ENCODE measurements at regions not wholly inside any gene's neighbourhood (a gene's known extent, or its start where the extent isn't known, plus 50 kb on each side); places are given as distances from the start of the nearest gene placed in this dataset.

GRCh38 chr3:65078748-65079147, 390.9 kb upstream of the ADAMTS9 start:
- H3K27me3 ChIP-seq (ENCODE audit: control insufficient read depth in 3 of 3, insufficient read depth in 3 of 3, low read length in 3 of 3): no peaks in the 10 kb centered on the region

GRCh38 chr3:65077124-65077523, 389.3 kb upstream of the ADAMTS9 start:
- no peak overlapping the region for H3K4me3 ChIP-seq (ENCODE audit: low read length in 3 of 3)
- H3K27me3 ChIP-seq (ENCODE audit: control insufficient read depth in 3 of 3, insufficient read depth in 3 of 3, low read length in 3 of 3): no peaks in the 10 kb centered on the region
- H3K27ac ChIP-seq (ENCODE audit: low read depth, low read length): no peak overlapping the region
- no peaks in the 10 kb centered on the region for H3K4me1 ChIP-seq (ENCODE audit: control insufficient read depth in 3 of 3, insufficient read depth in 3 of 3, low read length in 3 of 3)
- H3K9me3 ChIP-seq (ENCODE audit: control insufficient read depth in 3 of 3, low read length in 3 of 3): no peaks in the 10 kb centered on the region
- no peak overlapping the region for H3K9ac ChIP-seq (ENCODE audit: low read depth in 1 of 3, low read length in 3 of 3)
- no peaks in the 10 kb centered on the region for H3K36me3 ChIP-seq (ENCODE audit: control insufficient read depth in 3 of 3, insufficient read depth in 3 of 3, low read length in 3 of 3)

More at GRCh38 chr3:65078748-65079147, 390.9 kb upstream of the ADAMTS9 start:
- Histone ChIP-seq H3K36me3 (ENCODE audit: control insufficient read depth in 3 of 3, insufficient read depth in 3 of 3, low read length in 3 of 3) (no peaks in the 10 kb centered on the region), H3K9me3 (ENCODE audit: control insufficient read depth in 3 of 3, low read length in 3 of 3) (no peaks in the 10 kb centered on the region), H3K4me3 (ENCODE audit: low read length in 3 of 3) (no peak overlapping the region), H3K27ac (ENCODE audit: low read depth, low read length) (no peak overlapping the region), H3K9ac (ENCODE audit: low read depth in 1 of 3, low read length in 3 of 3) (no peak overlapping the region), H3K4me1 (ENCODE audit: control insufficient read depth in 3 of 3, insufficient read depth in 3 of 3, low read length in 3 of 3) (no peaks in the 10 kb centered on the region)

GRCh38 chr3:65070968-65071367, 383.2 kb upstream of the ADAMTS9 start:
- Histone ChIP-seq H3K9me3 (ENCODE audit: control insufficient read depth in 3 of 3, low read length in 3 of 3) (no peaks in the 10 kb centered on the region), H3K4me1 (ENCODE audit: control insufficient read depth in 3 of 3, insufficient read depth in 3 of 3, low read length in 3 of 3) (no peaks in the 10 kb centered on the region), H3K9ac (ENCODE audit: low read depth in 1 of 3, low read length in 3 of 3) (no peak overlapping the region), H3K27me3 (ENCODE audit: control insufficient read depth in 3 of 3, insufficient read depth in 3 of 3, low read length in 3 of 3) (no peaks in the 10 kb centered on the region), H3K4me3 (ENCODE audit: low read length in 3 of 3) (no peak overlapping the region), H3K36me3 (ENCODE audit: control insufficient read depth in 3 of 3, insufficient read depth in 3 of 3, low read length in 3 of 3) (no peaks in the 10 kb centered on the region), H3K27ac (ENCODE audit: low read depth, low read length) (no peak overlapping the region)

- Histone ChIP-seq H3K27me3 (ENCODE audit: control insufficient read depth in 3 of 3, insufficient read depth in 3 of 3, low read length in 3 of 3) (no peaks in the 10 kb centered on the region), H3K36me3 (ENCODE audit: control insufficient read depth in 3 of 3, insufficient read depth in 3 of 3, low read length in 3 of 3) (no peaks in the 10 kb centered on the region), H3K4me1 (ENCODE audit: control insufficient read depth in 3 of 3, insufficient read depth in 3 of 3, low read length in 3 of 3) (no peaks in the 10 kb centered on the region), H3K4me3 (ENCODE audit: low read length in 3 of 3) (no peak overlapping the region), H3K9me3 (ENCODE audit: control insufficient read depth in 3 of 3, low read length in 3 of 3) (no peaks in the 10 kb centered on the region), H3K27ac (ENCODE audit: low read depth, low read length) (no peak overlapping the region), H3K9ac (ENCODE audit: low read depth in 1 of 3, low read length in 3 of 3) (no peak overlapping the region)
Measured at GRCh38 chr3:65060904-65061303, 373.1 kb upstream of the ADAMTS9 start.

GRCh38 chr3:65052101-65052500, 364.3 kb upstream of the ADAMTS9 start:
- H3K9ac ChIP-seq (ENCODE audit: low read depth in 1 of 3, low read length in 3 of 3): no peak overlapping the region
- no peaks in the 10 kb centered on the region for H3K4me1 ChIP-seq (ENCODE audit: control insufficient read depth in 3 of 3, insufficient read depth in 3 of 3, low read length in 3 of 3)
- H3K4me3 ChIP-seq (ENCODE audit: low read length in 3 of 3): no peak overlapping the region
- no peaks in the 10 kb centered on the region for H3K9me3 ChIP-seq (ENCODE audit: control insufficient read depth in 3 of 3, low read length in 3 of 3)
- H3K27me3 ChIP-seq (ENCODE audit: control insufficient read depth in 3 of 3, insufficient read depth in 3 of 3, low read length in 3 of 3): no peaks in the 10 kb centered on the region
- no peaks in the 10 kb centered on the region for H3K36me3 ChIP-seq (ENCODE audit: control insufficient read depth in 3 of 3, insufficient read depth in 3 of 3, low read length in 3 of 3)
- H3K27ac ChIP-seq (ENCODE audit: low read depth, low read length): no peak overlapping the region

- Histone ChIP-seq H3K4me3 (ENCODE audit: low read length in 3 of 3) (no peak overlapping the region), H3K27me3 (ENCODE audit: control insufficient read depth in 3 of 3, insufficient read depth in 3 of 3, low read length in 3 of 3) (no peaks in the 10 kb centered on the region), H3K27ac (ENCODE audit: low read depth, low read length) (no peak overlapping the region), H3K9ac (ENCODE audit: low read depth in 1 of 3, low read length in 3 of 3) (no peak overlapping the region), H3K36me3 (ENCODE audit: control insufficient read depth in 3 of 3, insufficient read depth in 3 of 3, low read length in 3 of 3) (no peaks in the 10 kb centered on the region), H3K4me1 (ENCODE audit: control insufficient read depth in 3 of 3, insufficient read depth in 3 of 3, low read length in 3 of 3) (no peaks in the 10 kb centered on the region), H3K9me3 (ENCODE audit: control insufficient read depth in 3 of 3, low read length in 3 of 3) (peaks cover 0 to 3% (median 0%) of the 10 kb centered on the region in 3 donors)
Measured at GRCh38 chr3:65048151-65048550, 360.4 kb upstream of the ADAMTS9 start.

GRCh38 chr3:65045138-65045537, 357.3 kb upstream of the ADAMTS9 start:
- Histone ChIP-seq H3K36me3 (ENCODE audit: control insufficient read depth in 3 of 3, insufficient read depth in 3 of 3, low read length in 3 of 3) (no peaks in the 10 kb centered on the region), H3K9me3 (ENCODE audit: control insufficient read depth in 3 of 3, low read length in 3 of 3) (peaks cover 0 to 3% (median 0%) of the 10 kb centered on the region in 3 donors), H3K27ac (ENCODE audit: low read depth, low read length) (no peak overlapping the region), H3K9ac (ENCODE audit: low read depth in 1 of 3, low read length in 3 of 3) (no peak overlapping the region), H3K4me3 (ENCODE audit: low read length in 3 of 3) (no peak overlapping the region), H3K27me3 (ENCODE audit: control insufficient read depth in 3 of 3, insufficient read depth in 3 of 3, low read length in 3 of 3) (no peaks in the 10 kb centered on the region), H3K4me1 (ENCODE audit: control insufficient read depth in 3 of 3, insufficient read depth in 3 of 3, low read length in 3 of 3) (no peaks in the 10 kb centered on the region)

- H3K9me3 ChIP-seq (ENCODE audit: control insufficient read depth in 3 of 3, low read length in 3 of 3): peaks cover 0 to 3% (median 0%) of the 10 kb centered on the region in 3 donors
- H3K4me1 ChIP-seq (ENCODE audit: control insufficient read depth in 3 of 3, insufficient read depth in 3 of 3, low read length in 3 of 3): no peaks in the 10 kb centered on the region
- no peak overlapping the region for H3K27ac ChIP-seq (ENCODE audit: low read depth, low read length)
- H3K36me3 ChIP-seq (ENCODE audit: control insufficient read depth in 3 of 3, insufficient read depth in 3 of 3, low read length in 3 of 3): no peaks in the 10 kb centered on the region
- no peak overlapping the region for H3K4me3 ChIP-seq (ENCODE audit: low read length in 3 of 3)
- H3K9ac ChIP-seq (ENCODE audit: low read depth in 1 of 3, low read length in 3 of 3): no peak overlapping the region
- no peaks in the 10 kb centered on the region for H3K27me3 ChIP-seq (ENCODE audit: control insufficient read depth in 3 of 3, insufficient read depth in 3 of 3, low read length in 3 of 3)
Measured at GRCh38 chr3:65044401-65044800, 356.6 kb upstream of the ADAMTS9 start.

- no peaks in the 10 kb centered on the region for H3K36me3 ChIP-seq (ENCODE audit: control insufficient read depth in 3 of 3, insufficient read depth in 3 of 3, low read length in 3 of 3)
- no peak overlapping the region for H3K4me3 ChIP-seq (ENCODE audit: low read length in 3 of 3)
- peaks cover 0 to 3% (median 0%) of the 10 kb centered on the region in 3 donors for H3K9me3 ChIP-seq (ENCODE audit: control insufficient read depth in 3 of 3, low read length in 3 of 3)
- no peaks in the 10 kb centered on the region for H3K27me3 ChIP-seq (ENCODE audit: control insufficient read depth in 3 of 3, insufficient read depth in 3 of 3, low read length in 3 of 3)
- no peaks in the 10 kb centered on the region for H3K4me1 ChIP-seq (ENCODE audit: control insufficient read depth in 3 of 3, insufficient read depth in 3 of 3, low read length in 3 of 3)
- H3K27ac ChIP-seq (ENCODE audit: low read depth, low read length): no peak overlapping the region
- H3K9ac ChIP-seq (ENCODE audit: low read depth in 1 of 3, low read length in 3 of 3): no peak overlapping the region
Measured at GRCh38 chr3:65042675-65043074, 354.9 kb upstream of the ADAMTS9 start.

- no peaks in the 10 kb centered on the region for H3K36me3 ChIP-seq (ENCODE audit: control insufficient read depth in 3 of 3, insufficient read depth in 3 of 3, low read length in 3 of 3)
- H3K4me3 ChIP-seq (ENCODE audit: low read length in 3 of 3): no peak overlapping the region
- H3K9ac ChIP-seq (ENCODE audit: low read depth in 1 of 3, low read length in 3 of 3): no peak overlapping the region
- H3K27ac ChIP-seq (ENCODE audit: low read depth, low read length): no peak overlapping the region
- no peaks in the 10 kb centered on the region for H3K9me3 ChIP-seq (ENCODE audit: control insufficient read depth in 3 of 3, low read length in 3 of 3)
- H3K4me1 ChIP-seq (ENCODE audit: control insufficient read depth in 3 of 3, insufficient read depth in 3 of 3, low read length in 3 of 3): no peaks in the 10 kb centered on the region
- H3K27me3 ChIP-seq (ENCODE audit: control insufficient read depth in 3 of 3, insufficient read depth in 3 of 3, low read length in 3 of 3): no peaks in the 10 kb centered on the region
Measured at GRCh38 chr3:65039754-65040210, 352.0 kb upstream of the ADAMTS9 start.

- Histone ChIP-seq H3K27ac (ENCODE audit: low read depth, low read length) (no peak overlapping the region), H3K9me3 (ENCODE audit: control insufficient read depth in 3 of 3, low read length in 3 of 3) (no peaks in the 10 kb centered on the region), H3K36me3 (ENCODE audit: control insufficient read depth in 3 of 3, insufficient read depth in 3 of 3, low read length in 3 of 3) (no peaks in the 10 kb centered on the region), H3K9ac (ENCODE audit: low read depth in 1 of 3, low read length in 3 of 3) (no peak overlapping the region), H3K4me1 (ENCODE audit: control insufficient read depth in 3 of 3, insufficient read depth in 3 of 3, low read length in 3 of 3) (no peaks in the 10 kb centered on the region), H3K27me3 (ENCODE audit: control insufficient read depth in 3 of 3, insufficient read depth in 3 of 3, low read length in 3 of 3) (no peaks in the 10 kb centered on the region), H3K4me3 (ENCODE audit: low read length in 3 of 3) (no peak overlapping the region)
Measured at GRCh38 chr3:65037861-65038260, 350.1 kb upstream of the ADAMTS9 start.
